ENCODE measurements at regions not wholly inside any gene's neighbourhood (a gene's known extent, or its start where the extent isn't known, plus 50 kb on each side); places are given as distances from the start of the nearest gene placed in this dataset.

GRCh38 chr2:219965287-219966194 lies 338.1 kb downstream of the SLC4A3 start:
- TF ChIP-seq, protein P1, sequence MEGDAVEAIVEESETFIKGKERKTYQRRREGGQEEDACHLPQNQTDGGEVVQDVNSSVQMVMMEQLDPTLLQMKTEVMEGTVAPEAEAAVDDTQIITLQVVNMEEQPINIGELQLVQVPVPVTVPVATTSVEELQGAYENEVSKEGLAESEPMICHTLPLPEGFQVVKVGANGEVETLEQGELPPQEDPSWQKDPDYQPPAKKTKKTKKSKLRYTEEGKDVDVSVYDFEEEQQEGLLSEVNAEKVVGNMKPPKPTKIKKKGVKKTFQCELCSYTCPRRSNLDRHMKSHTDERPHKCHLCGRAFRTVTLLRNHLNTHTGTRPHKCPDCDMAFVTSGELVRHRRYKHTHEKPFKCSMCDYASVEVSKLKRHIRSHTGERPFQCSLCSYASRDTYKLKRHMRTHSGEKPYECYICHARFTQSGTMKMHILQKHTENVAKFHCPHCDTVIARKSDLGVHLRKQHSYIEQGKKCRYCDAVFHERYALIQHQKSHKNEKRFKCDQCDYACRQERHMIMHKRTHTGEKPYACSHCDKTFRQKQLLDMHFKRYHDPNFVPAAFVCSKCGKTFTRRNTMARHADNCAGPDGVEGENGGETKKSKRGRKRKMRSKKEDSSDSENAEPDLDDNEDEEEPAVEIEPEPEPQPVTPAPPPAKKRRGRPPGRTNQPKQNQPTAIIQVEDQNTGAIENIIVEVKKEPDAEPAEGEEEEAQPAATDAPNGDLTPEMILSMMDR (IDR thresholded peaks at IDR 0.05), result no peak
- intact Hi-C loops (cut with micrococcal nuclease), result no loop called here
- peaks cover 2% of the 10 kb centered on the region for H3K9me3 Mint-ChIP-seq
- ATAC-seq (ENCODE audit: low read depth) (no peak), DNase-seq (no peak)
- POLR2A ChIA-PET, result no interaction called here
- H3K4me1 Mint-ChIP-seq, result no peaks in the 10 kb centered on the region
- no peaks in the 10 kb centered on the region for H3K27me3 Mint-ChIP-seq
- CTCF ChIA-PET, result no interaction called here
- H3K36me3 Mint-ChIP-seq (ENCODE audit: low read depth), result no peaks in the 10 kb centered on the region
- no peak overlapping the region for H3K27ac Mint-ChIP-seq
- no peak overlapping the region for H3K4me3 Mint-ChIP-seq

GRCh38 chr2:219967247-219968245 lies 340.1 kb downstream of the SLC4A3 start:
- ATAC-seq (ENCODE audit: low read depth), result no peak
- intact Hi-C loops (cut with micrococcal nuclease), result no loop called here
- Mint-ChIP-seq H3K4me1 (no peaks in the 10 kb centered on the region), H3K4me3 (no peak overlapping the region), H3K27me3 (no peaks in the 10 kb centered on the region), H3K36me3 (ENCODE audit: low read depth) (no peaks in the 10 kb centered on the region), H3K9me3 (peaks cover 2% of the 10 kb centered on the region), H3K27ac (no peak overlapping the region)
- TF ChIP-seq, protein P1 (IDR thresholded peaks at IDR 0.05), result no peak
- ChIA-PET CTCF (no interaction called here), POLR2A (no interaction called here)
- DNase-seq, result no peak

GRCh38 chr2:219968685-219969345 lies 341.4 kb downstream of the SLC4A3 start:
- no peak overlapping the region for H3K4me3 Mint-ChIP-seq
- DNase-seq, result no peak
- TF ChIP-seq, protein P1 (IDR thresholded peaks at IDR 0.05), result no peak
- POLR2A ChIA-PET, result no interaction called here
- no peaks in the 10 kb centered on the region for H3K36me3 Mint-ChIP-seq (ENCODE audit: low read depth)
- H3K27ac Mint-ChIP-seq, result no peak overlapping the region
- H3K4me1 Mint-ChIP-seq, result no peaks in the 10 kb centered on the region
- intact Hi-C loops (cut with micrococcal nuclease), result no loop called here
- no peak for ATAC-seq (ENCODE audit: low read depth)
- CTCF ChIA-PET, result no interaction called here
- peaks cover 2% of the 10 kb centered on the region for H3K9me3 Mint-ChIP-seq
- H3K27me3 Mint-ChIP-seq, result no peaks in the 10 kb centered on the region

GRCh38 chr2:219969508-219969907 lies 342.1 kb downstream of the SLC4A3 start:
- H3K9me3 Mint-ChIP-seq, result peaks cover 2% of the 10 kb centered on the region
- ChIA-PET CTCF (no interaction called here), POLR2A (no interaction called here)
- no peaks in the 10 kb centered on the region for H3K4me1 Mint-ChIP-seq
- no peak overlapping the region for H3K27ac Mint-ChIP-seq
- intact Hi-C loops (cut with micrococcal nuclease), result no loop called here
- DNase-seq (no peak), ATAC-seq (ENCODE audit: low read depth) (no peak)
- TF ChIP-seq, protein P1 (IDR thresholded peaks at IDR 0.05), result no peak
- no peak overlapping the region for H3K4me3 Mint-ChIP-seq
- H3K36me3 Mint-ChIP-seq (ENCODE audit: low read depth), result no peaks in the 10 kb centered on the region
- no peaks in the 10 kb centered on the region for H3K27me3 Mint-ChIP-seq
